Psoas muscle (tissue), 7 donors: ENCODE measurements at regions not wholly inside any gene's neighbourhood (a gene's known extent, or its start where the extent isn't known, plus 50 kb on each side); places are given as distances from the start of the nearest gene placed in this dataset.

Source experiments
- ATAC-seq, 4 donors: fragments of 200-7000 bp; cut with Tn5 transposase; one replicate each; pipeline ENCODE4 v1.9.1; 2020; ENCODE audit warnings: moderate library complexity in 3 of 4, mild to moderate bottlenecking in 2 of 4
- DNase-seq, 2 donors: peaks; one replicate each; pipeline ENCODE4 v3.0.0-alpha.2; 2020
- H3K27ac ChIP-seq: fragments of 200-600 bp; one replicate; pipeline ENCODE4 v1.8.0; 2022
- H3K27me3 ChIP-seq, 3 donors: fragments of 200-600 bp in 1 of 3; one replicate each; pipeline versions ENCODE4 v1.6.1 to v1.8.0; 2013 to 2022; ENCODE audit warnings: low read length in 2 of 3, mild to moderate bottlenecking in 2 of 3, moderate library complexity in 1 of 3; ENCODE audit not compliant: insufficient read depth in 3 of 3
- H3K36me3 ChIP-seq, 2 donors: fragments of 200-600 bp in 1 of 2; one replicate each; pipeline versions ENCODE4 v1.6.1 to v1.8.0; 2013 to 2022; ENCODE audit warnings: low read depth in 1 of 2, mild to moderate bottlenecking in 1 of 2, moderate library complexity in 1 of 2; ENCODE audit not compliant: insufficient read depth in 1 of 2
- H3K4me1 ChIP-seq: fragments of 200-600 bp; one replicate; pipeline ENCODE4 v1.8.0; 2022
- H3K4me3 ChIP-seq: fragments of 200-600 bp; one replicate; pipeline ENCODE4 v1.8.0; 2022; ENCODE audit warnings: mild to moderate bottlenecking
- H3K9me3 ChIP-seq: fragments of 200-600 bp; one replicate; pipeline ENCODE4 v1.8.0; 2022
- CTCF ChIP-seq: fragments of 200-600 bp; IDR thresholded peaks from one replicate; pipeline ENCODE4 v1.8.0; 2022; ENCODE audit warnings: antibody characterized with exemption
- WGBS, 3 donors: extraction: QIAGEN DNeasy Blood & Tissue Kit; methylation state at CpG; one replicate each; pipeline versions ENCODE4 v1.1.6 to v1.1.7; 2013; 5-methylcytosine and 5-hydroxymethylcytosine counted together
- intact Hi-C, 2 donors: fragments of 100-400 bp; cut with DNase I; formaldehyde crosslinking; loops; one replicate each; pipeline versions ENCODE4 v1.11.0 to v1.14.2; 2022
- donor health status: healthy with polysubstance abuse.
- donor health status: DM: no; HTN: no; CAD: no; lungs with moderate emphysema.
- donor health status: Bipolar disorder and iron deficiency.
- donor health status: healthy.
- donor health status: DM: yes; HTN: yes; CAD: no.
- donor health status: DM: no; HTN: no; CAD: no.
- donor health status: DM: yes; HTN: yes; CAD: no.

GRCh38 chr18:41532344-41533086 is 422.5 kb upstream of the PIK3C3 start:
- H3K36me3 ChIP-seq: no peaks in the 10 kb centered on the region
- WGBS, 3 donors: 51 to 56% (median 53%) methylated on average over 6 of the region's 6 CpGs
- no peak for TF ChIP-seq CTCF

DNA sequence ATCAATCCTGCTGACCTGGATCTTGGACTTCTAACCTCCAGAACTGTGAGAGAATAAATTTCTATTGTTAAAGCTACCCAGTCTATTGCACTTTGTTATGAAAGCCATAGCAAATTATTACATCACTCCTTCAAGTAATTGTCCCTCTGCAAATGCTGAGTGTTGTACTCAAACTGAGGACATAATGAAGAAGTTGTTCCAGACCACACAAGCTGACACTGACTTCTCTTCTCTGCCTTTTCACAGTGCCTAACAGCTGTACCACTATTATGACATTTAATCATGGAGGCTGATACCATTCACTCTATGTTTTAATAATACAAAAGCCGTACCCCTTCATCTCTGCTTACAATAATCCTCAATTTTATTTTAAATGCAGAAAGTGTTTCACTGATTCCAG is 424.1 kb upstream of the PIK3C3 start:
- Histone ChIP-seq H3K27me3 (no peaks in the 10 kb centered on the region), H3K27ac (no peak overlapping the region), H3K4me1 (no peaks in the 10 kb centered on the region), H3K9me3 (no peaks in the 10 kb centered on the region), H3K36me3 (no peaks in the 10 kb centered on the region), H3K4me3 (no peak overlapping the region)
- TF ChIP-seq CTCF: no peak
- no peak for ATAC-seq
- WGBS, 3 donors: 90 to 92% (median 92%) methylated on average over 1 of the region's 1 CpG
- intact Hi-C loops: no loop called here
- DNase-seq: no peak

More at GRCh38 chr18:41532344-41533086, 422.5 kb upstream of the PIK3C3 start:
- Histone ChIP-seq H3K9me3 (no peaks in the 10 kb centered on the region), H3K4me3 (no peak overlapping the region), H3K27ac (no peak overlapping the region), H3K4me1 (no peaks in the 10 kb centered on the region), H3K27me3 (no peaks in the 10 kb centered on the region)
- no peak for DNase-seq
- intact Hi-C loops: no loop called here
- no peak for ATAC-seq

DNA sequence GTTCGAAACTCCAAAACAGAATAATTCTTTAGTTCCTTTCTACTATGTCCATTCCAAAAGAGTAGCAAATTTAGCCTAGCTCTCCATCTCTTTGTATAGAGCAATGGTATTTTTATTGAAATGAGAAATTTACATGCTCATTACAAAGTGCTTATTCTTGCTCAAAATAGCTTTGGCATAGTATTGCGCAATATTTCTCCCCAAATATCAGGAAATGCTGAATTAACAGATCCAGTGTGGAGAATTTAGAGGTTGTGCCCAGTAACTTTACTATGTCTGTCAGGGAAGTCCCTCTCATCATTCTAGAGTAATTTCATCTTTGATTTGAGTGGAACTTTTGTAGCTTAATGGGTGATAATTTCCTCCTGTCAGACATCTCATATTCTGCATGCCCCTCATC is 425.9 kb upstream of the PIK3C3 start:
- WGBS, 3 donors: 80 to 84% (median 83%) methylated on average over 2 of the region's 2 CpGs
- Histone ChIP-seq H3K36me3 (no peaks in the 10 kb centered on the region), H3K9me3 (no peaks in the 10 kb centered on the region), H3K27me3 (no peaks in the 10 kb centered on the region), H3K27ac (no peak overlapping the region), H3K4me3 (no peak overlapping the region), H3K4me1 (no peaks in the 10 kb centered on the region)
- intact Hi-C loops: no loop called here
- DNase-seq (no peak), ATAC-seq (no peak)
- no peak for TF ChIP-seq CTCF

DNA sequence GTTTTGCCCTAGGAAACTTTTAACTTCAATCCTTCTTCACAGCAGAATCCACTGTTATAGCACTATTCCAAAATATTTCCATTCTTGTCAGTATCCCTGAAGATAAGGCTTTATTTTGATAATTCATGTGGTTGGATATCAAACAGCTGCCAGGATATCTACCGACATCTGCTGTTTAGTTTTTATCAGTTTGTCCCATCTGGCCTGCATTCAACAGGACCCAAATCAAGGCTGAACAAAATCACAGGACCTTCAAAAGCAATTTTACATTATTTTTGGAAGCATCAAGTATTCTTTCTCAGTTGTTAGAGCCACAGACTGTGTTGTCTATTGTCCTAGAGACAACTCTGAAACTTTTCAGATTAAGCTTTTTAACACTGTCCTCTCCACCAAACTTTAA is 429.0 kb upstream of the PIK3C3 start:
- Histone ChIP-seq H3K27ac (no peak overlapping the region), H3K9me3 (no peaks in the 10 kb centered on the region), H3K27me3 (no peaks in the 10 kb centered on the region), H3K4me1 (no peaks in the 10 kb centered on the region), H3K4me3 (no peak overlapping the region), H3K36me3 (no peaks in the 10 kb centered on the region)
- DNase-seq (no peak), ATAC-seq (no peak)
- 30 to 43% (median 35%) methylated on average over 1 of the region's 1 CpG for WGBS, 3 donors
- TF ChIP-seq CTCF: no peak
- intact Hi-C loops: no loop called here
